ENCODE measurements at regions not wholly inside any gene's neighbourhood (a gene's known extent, or its start where the extent isn't known, plus 50 kb on each side); places are given as distances from the start of the nearest gene placed in this dataset.
"Not testable (repeated sequence)": the region's sequence is repeated elsewhere in the genome, so short reads cannot be mapped to it uniquely, and the experiment has no call there.

DNA sequence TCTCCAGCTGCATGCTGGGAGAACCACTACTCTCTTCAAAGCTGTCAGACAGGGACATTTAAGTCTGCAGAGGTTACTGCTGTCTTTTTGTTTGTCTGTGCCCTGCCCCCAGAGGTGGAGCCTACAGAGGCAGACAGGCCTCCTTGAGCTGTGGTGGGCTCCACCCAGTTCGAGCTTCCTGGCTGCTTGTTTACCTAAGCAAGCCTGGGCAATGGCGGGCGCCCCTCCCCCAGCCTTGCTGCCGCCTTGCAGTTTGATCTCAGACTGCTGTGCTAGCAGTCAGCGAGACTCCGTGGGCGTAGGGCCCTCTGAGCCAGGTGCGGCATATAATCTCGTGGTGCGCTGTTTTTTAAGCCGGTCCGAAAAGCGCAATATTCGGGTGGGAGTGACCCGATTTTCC, 215.0 kb downstream of the STIM2 start:
- not testable (repeated sequence) for DNase-seq (ENCODE audit: low read depth)

DNA sequence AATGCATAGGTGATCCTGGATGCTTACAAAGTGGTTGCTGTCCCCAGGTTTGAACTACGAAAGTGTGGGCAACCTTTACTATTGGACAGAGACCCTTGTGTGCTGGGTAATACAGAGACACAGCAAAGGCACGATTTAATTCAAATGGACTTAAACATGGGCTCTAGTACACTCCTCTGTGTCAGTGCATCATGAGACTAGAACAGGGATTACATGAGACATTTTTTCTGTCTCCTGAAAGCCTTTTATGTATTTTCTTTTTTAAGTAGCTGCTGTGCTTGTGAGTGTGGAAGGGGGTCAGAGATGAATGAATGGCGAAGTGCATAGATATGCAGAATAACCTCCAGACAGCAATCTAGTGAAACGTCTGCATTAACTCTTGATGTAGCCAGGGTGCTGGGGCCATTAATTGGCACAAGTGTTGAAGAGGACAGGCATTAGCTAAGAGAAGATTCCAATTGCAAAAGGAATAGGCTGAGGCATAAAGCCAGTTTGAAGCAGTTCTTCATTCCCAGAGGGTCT, 218.4 kb downstream of the STIM2 start:
- no peak for DNase-seq (ENCODE audit: low read depth)

DNA sequence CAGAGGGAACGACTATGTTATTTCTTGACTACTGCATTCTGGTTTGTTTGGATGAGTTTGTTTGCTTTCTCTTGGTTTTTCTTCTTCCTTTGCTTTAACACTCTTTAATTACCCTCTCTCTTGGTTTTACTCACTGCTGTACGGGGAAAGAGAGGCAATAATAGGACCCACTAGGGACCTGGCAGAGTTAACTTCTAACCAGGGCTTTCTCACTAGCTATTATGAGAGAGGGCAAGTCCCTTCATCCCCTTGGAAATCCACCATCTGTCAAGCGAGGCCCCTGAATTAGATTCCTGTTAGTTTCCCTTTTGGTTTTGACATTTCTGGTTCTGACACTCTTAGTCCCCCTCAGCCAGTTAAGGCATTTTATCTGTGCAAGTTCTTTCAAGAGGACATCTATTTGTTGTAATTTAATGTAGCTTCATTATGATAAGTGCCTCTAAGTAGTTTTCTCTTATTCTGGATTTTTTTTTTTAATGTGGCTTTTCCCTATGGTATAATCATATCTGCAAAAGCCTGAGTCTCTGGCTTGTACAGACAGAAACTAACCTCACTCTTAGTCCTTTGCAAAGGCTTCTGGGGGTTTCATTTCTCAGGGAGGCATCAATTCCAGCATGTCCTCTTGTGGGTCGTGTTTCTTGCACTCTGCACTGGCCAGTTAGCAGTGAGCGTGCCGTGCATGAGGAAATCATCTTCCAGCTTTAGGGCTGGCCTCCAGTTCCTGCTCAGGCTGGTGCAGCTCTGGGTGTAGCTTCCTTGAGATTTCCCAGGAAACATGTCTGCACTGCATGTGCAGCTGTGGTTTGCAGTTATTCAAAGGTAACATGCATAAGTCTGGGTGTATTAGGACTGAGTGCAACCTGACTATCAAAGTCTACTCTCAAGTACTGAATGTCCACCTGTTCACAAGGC, 221.3 kb downstream of the STIM2 start:
- no peak for DNase-seq (ENCODE audit: low read depth)

DNA sequence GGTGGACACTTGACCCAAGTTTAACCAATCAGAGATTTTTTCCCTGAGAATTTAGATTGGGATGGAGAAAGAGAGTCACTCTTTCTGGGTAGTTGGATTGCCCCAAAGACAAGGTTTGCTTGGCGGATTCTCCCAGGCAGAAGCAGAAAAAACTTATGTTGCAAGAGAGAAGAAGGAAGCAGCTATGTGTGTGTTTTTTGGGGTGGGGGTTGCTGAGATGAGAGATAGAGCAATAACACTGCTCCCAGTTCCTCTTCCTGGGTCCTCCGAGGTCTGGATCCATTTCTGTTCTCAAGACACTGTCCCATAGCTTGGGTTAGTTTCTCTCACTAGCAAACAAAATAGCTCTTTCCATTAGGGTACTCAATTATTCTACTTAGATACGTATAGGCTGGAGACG, 222.1 kb downstream of the STIM2 start:
- DNase-seq (ENCODE audit: low read depth), result no peak

DNA sequence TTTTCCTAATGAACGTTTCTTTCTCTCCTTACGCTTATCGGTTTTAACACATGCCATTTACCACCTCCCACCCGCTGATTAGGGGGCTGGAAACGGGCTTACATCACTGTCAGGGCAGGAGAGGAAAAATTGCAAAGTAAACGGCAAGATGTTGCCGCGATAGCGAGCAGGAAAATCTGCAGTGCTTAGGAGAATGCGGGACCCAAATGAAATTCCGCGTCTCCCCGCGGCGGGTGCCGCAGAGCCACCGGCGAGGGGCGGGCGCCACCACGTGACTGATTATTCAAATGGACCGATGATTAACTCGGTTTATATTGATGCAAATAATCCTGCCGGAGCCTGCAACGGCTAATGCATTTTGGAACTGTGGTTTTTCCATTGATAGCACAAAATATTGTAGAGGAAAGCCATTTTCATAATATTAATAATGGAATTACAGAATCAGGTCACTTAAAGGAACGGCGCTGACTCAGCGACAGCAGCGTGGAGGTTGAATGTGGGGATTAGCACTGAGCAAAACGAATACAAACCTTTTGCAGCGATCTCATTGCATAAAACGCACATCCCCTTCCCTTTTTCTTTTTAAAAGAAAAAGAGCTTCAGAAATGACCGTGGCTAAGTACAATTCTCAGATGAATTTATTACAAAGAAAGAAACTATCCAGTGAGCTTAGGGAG, 224.2 kb downstream of the STIM2 start:
- peak; percentile 13 for DNase-seq (ENCODE audit: low read depth)

DNA sequence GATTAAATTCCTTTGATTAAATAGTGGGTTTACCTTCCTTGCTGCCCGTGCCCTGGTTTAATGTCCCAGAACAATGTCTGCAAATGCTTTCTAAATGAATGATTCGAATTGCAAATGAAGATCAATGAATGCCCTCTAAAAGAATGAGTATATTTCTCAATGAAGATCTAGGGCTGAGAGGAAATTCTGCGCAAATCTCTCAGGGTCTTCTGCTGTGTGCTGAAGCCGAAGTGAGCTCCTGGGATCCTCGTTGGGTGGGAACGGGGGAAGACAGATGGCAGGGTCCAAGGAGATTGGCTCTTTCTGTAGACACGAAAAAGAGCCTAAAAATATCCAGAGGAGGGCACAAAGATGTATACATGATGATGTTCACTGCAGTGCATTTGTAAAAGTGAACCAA, 224.8 kb downstream of the STIM2 start:
- DNase-seq (ENCODE audit: low read depth), result no peak

DNA sequence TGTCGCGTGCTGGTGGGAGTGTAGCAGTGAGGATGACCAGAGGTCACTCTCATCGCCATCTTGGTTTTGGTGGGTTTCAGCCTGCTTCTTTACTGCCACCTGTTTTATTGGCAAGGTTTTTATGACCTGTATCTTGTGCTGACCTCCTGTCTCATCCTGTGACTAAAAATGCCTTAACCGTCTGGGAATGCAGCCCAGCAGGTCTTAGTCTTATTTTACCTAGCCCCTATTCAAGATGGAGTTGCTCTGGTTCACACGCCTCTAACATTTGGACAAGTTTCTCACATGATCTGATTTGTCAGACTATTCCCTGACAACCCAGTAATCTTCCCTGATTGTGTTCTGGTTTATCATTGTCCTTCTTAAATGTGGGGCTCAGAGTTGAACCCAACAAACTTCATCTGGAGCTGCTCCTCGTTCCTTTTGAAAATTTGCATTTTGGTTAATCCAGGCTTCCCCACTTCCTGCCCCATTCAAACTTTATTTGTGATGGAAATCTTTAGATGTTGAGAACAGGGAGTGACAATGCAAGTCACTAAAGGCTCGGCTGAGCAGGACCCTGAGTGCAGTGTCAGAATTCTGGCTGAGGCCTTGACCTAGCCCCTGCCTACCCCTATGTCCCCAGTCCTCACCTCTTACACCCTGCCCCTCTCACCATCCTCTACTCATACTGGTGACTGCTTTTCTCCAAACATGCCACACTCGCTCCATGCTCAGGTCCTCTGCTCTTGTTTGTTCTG, 226.8 kb downstream of the STIM2 start:
- no peak for DNase-seq (ENCODE audit: low read depth)

DNA sequence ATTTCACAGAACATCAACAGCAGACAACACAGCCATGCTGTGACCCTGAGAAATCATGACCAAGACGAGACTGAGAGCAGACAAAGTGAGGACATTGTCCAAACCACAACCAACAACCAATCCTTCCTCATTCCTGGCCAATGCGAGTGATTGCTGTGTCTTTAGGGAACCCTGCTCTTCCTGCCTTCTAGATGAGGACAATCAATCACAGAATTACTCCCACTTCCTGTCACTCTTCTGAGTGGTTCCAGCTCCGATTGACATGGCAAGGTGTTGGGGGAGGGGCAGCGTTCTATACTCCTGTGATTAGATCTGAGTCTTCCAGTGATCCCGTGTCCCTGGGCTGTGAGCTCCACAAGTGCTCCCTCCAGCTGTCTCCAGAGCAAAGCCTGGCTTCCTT, 227.8 kb downstream of the STIM2 start:
- DNase-seq (ENCODE audit: low read depth), result no peak

DNA sequence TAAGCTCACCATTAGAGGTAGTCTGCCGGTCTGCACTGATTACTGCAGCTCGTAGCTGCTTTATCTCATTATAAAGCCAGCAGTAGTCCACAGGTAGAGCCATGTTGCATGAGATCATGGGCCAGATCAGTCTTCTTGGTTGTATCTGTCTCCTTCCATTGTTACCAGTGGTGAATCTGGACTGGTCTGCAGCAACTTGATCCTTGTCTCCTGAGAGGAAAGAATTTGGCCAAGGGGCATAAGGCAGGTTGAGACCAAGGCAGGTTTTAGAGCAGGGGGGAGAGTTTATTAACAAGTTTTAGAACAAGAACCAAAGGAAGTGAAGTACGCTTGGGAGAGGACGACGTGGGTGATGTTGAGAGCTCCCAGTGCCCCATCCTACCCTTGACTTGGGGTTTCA, 228.5 kb downstream of the STIM2 start:
- DNase-seq (ENCODE audit: low read depth), result no peak

DNA sequence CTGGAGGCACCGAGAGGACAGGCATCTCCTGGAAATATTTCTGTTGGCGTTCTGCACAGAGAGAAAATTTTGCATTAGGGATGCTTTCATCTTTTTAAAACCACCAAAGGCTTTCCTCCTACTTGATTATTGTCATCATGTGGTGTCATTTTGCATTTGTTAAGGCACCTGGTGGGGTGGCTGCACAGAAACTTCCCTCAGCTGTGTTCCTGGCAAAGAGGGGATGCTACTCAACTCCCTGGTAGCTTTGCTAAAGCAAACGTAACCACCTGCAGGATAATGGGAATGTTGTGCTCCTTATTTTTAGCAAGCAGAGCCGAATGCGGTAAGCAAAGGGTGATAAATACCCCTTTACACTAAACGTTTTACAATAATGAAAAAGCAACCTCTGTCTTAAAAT, 229.8 kb downstream of the STIM2 start:
- no peak for DNase-seq (ENCODE audit: low read depth)

DNA sequence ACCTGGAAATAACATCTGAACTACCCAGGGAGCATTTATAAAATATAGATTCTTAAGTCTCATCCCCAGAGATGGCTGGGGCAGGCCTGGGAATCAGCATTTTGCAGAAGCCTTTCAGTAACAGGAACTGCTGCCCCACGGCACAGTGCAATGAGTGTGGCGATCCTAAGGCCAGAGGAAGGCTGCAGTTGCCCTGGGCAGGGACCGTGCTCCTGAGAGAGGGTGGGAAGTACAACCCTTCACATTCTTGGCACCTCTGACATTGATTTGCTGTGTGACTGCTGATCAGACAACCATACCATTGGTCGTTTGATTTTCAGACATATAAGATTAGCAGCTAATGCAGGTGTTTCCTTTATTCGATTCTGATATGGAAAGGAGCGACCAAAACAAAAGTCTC, 233.6 kb downstream of the STIM2 start:
- no peak for DNase-seq (ENCODE audit: low read depth)

DNA sequence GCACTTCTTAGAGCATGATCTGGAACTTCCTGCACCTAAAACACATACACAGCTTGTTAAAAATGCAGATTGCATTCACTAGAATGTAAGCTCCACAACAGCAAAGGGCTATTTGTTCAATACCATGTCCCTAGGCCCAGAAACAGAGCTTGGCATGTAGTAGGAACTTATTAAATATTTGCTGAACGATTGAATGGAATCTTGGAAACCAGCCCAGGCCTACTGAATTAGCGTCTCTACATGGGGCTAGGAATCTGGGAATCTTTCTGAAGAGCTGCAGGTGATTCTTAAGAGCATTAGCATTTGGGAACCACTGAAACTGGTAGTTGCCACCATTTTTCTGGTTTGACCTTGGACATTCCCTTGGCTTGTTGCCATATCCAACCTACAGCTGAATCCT, 234.1 kb downstream of the STIM2 start:
- DNase-seq (ENCODE audit: low read depth), result peak; percentile 9

DNA sequence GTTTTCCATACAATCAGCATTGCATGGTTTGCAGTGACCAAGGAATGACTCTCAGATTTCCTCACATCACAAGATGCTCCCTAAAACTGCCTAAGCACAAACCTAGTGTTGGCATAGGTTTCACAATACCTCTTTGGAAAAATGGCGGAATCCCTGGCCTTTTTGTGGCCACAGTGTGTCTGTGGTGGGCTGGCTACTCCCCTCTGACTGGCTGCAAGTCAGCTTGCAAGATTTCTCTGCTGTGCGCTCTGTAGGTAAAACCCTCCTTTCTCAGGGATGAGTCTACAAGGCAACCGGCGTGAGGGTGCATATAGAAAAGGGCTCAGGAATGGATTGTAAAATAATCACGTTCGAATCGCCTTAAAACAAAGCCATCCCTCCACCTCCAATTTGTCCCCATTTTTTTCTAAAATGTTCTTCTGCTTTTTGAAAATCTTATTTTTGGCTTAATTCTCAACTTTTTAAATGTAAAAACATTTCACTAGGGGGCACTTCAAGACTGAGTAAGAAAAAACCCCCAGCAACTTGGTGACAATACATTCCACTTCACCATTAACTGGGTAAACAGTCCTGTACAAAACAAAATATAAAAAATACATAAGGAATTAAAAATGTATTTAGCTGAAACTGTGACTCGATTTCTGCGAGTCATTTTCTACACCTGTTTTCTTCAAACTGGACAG, 235.6 kb downstream of the STIM2 start:
- DNase-seq (ENCODE audit: low read depth), result no peak

DNA sequence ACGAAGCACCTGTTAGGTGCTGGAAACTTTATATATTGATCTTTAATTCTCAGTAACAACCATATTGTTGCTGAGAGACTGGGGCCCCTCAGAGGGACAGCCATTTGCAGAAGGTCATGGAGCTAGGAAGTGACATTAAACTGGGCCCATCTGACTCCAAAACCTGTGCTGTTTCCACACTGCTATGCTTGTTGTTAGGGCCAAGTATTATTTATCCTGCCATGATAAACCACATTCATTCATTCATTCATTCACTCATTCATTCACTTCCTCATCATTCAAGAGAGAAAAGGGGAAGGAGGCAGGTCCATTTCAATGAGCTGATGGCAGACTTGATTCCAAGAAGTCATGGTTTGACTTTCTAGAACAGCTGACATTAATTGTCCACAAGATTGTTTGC, 237.4 kb downstream of the STIM2 start:
- DNase-seq (ENCODE audit: low read depth), result no peak

DNA sequence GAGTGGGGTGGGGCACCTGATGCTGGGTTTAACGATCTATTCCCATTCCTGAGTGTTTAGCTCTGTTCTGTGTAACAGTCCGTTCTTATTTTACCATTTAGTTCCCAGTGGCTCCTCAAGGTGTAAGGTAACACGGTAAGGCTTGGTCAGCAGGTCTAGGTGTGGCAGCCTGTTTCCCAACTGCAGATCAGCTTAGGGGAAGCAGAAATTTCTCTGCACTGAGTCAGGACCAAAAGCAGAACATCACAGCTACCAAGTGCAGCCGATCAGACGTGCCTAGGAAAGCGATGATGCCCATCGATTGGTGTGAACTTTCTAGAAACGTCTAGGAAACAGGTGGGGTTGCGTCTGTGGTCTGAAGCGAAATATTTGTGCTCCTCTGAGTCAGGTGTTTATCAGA, 240.1 kb downstream of the STIM2 start:
- DNase-seq (ENCODE audit: low read depth), result no peak

DNA sequence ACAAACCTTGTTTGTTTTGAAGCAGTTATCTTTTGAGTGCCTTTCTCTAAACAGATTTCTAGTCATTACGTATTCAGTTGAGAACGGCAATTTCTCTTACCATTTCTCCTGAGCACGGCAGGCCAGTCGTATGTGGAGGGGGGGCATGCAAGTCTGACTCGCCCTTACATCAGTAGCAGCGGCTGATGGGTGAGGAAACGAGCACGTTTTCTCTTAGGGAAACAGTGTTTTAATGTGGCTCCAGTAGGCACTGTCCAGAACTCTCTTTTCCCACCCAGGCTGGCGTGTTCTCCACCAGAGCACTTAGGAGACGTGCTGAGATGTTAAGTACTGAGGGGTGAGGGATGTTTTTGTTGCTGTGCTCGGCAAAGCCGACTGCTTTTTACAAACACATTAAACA, 240.5 kb downstream of the STIM2 start:
- DNase-seq (ENCODE audit: low read depth), result peak; percentile 4

DNA sequence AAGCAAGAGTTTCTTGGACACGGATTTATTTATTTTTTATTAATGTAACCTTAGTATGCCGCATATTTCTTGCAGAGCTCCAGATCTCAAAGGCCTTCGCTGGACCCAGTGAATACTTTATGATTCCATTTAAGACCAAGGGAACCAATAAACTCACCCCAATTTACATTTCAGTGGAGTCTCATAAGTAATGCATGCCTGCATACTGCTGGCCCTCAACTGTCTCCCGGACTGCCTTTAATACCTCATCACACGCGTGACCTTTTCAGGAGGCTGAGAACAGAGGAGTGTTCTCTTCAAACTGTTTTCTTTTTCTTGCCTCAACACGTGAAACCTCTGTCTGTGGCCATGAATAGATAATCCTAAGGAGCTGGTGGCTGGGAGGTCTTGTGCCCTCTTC, 240.9 kb downstream of the STIM2 start:
- DNase-seq (ENCODE audit: low read depth), result no peak

DNA sequence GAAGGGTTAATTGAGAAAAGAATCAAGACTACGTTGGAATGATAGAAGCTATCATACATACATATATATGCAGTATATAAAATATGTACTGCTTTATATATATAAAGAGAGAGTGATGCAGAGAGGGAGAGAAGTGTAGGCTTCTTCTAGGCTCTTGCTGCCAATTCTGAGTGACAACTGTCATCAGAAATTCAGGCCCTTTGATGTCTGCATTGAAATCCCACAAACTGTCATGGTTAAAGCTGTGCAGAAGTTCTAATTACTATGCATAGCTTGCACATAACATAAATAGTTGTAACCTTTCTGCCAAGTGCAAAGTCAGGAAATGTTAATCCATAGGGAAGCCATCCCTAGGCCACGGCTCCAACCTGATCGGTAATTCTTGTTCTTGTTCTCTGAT, 251.0 kb downstream of the STIM2 start:
- DNase-seq (ENCODE audit: low read depth), result no peak

DNA sequence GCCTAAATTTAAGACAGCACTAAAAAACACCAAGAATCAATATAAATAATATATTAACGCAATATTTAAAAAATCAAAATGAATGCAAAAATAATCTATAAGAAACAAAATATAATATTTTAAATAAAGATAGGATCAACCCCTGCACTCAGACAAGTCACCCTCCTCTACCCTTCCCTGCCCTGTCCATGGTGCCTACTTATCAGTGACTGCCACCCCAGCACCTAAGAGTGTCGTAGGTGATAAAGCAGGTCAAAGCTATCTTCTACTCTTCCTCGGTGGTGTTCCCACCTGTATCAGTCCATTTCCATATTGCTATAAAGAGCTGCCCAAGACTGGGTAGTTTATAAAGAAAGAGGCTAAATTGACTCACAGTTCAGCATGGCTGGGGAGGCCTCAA, 251.9 kb downstream of the STIM2 start:
- no peak for DNase-seq (ENCODE audit: low read depth)

DNA sequence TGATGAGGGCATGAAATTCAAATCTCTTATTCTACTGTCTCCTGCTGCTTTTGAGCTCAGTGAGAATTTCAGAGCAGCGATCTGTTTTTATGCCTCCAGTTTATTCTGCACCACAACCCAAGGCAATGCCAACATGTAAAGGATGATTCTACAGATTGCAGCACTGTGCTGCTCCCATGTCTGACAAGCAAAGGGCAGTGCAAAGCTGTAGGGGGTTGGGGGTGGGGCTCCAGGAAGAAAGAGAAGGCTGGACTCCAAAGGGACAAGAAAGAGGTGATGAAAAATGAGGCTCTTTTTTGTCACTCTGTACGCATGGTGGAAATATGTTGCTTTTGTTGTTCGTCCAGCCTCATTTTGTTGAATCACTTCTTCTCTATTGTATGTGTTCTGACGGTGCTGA, 254.6 kb downstream of the STIM2 start:
- no peak for DNase-seq (ENCODE audit: low read depth)

DNA sequence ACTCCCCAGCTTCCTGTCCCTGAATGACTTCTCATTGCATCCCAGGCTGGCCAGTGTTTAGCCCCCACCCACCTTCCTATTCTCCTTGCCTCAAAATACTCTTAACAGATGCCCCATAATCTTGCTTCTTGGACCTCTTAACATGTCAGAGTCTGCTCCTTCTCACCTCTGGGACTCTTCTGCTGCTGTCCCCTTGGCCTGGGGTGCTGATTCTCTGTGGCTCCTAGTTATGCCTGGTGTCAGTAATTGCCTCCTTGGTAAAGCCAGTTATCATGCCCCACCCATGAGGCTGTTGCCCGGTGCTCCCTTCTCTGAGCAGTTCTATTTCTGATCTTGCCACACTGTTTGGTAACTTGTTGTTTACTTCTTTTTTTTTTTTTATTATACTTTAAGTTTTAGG, 256.8 kb downstream of the STIM2 start:
- DNase-seq (ENCODE audit: low read depth), result no peak

DNA sequence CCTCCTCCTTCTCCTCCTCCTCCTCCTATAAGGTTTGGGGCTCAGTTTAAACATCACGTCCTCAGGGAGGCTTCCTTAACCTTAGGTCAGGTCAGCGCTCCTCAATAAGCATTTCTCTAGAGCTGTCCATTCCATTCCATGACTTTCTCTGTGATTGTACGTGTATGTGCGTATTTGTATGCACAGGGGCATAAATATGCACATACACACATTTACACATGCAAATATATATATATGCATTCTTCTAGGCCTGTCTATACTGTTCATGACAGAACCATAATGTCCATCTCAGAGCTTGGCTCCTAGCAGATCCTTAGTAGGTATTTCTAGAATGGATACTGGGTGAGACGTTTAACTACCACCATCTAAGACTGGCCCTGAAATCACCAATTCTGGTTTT, 258.6 kb downstream of the STIM2 start:
- DNase-seq (ENCODE audit: low read depth), result no peak
